Neural cell (in vitro differentiated cells): ENCODE measurements at regions not wholly inside any gene's neighbourhood (a gene's known extent, or its start where the extent isn't known, plus 50 kb on each side); places are given as distances from the start of the nearest gene placed in this dataset.

Experiments used
- EP300 ChIP-seq: fragments of 450-650 bp; conservative IDR thresholded peaks from 2 replicates; pipeline ENCODE4 v1.6.1; 2014; ENCODE audit warnings: antibody characterized with exemption, mild to moderate bottlenecking, moderate library complexity; ENCODE audit not compliant: poor library complexity, severe bottlenecking
- EZH2 ChIP-seq: fragments of 200-600, 300-800 bp; shearing (Covaris generic), sonication (generic); IDR thresholded peaks from 2 replicates; pipeline ENCODE4 v1.6.1; 2014; ENCODE audit warnings: antibody characterized with exemption, low read length, borderline replicate concordance, mild to moderate bottlenecking; ENCODE audit not compliant: insufficient read depth, poor library complexity, severe bottlenecking
- MXI1 ChIP-seq: fragments of 450-650 bp; conservative IDR thresholded peaks from 2 replicates; pipeline ENCODE4 v1.6.1; 2014; ENCODE audit warnings: antibody characterized with exemption, mild to moderate bottlenecking; ENCODE audit not compliant: poor library complexity, severe bottlenecking
- POLR2AphosphoS5 ChIP-seq: IDR thresholded peaks from 2 replicates; pipeline ENCODE4 v1.6.1; 2012
- RAD21 ChIP-seq: fragments of 450-650 bp; conservative IDR thresholded peaks from 2 replicates; pipeline ENCODE4 v1.6.1; 2014; ENCODE audit warnings: antibody characterized with exemption, mild to moderate bottlenecking, moderate library complexity
- SMC3 ChIP-seq: fragments of 450-650 bp; conservative IDR thresholded peaks from 2 replicates; pipeline ENCODE4 v1.6.1; 2014; ENCODE audit warnings: antibody characterized with exemption, mild to moderate bottlenecking, moderate library complexity; ENCODE audit not compliant: poor library complexity
- TAF1 ChIP-seq: IDR thresholded peaks from 2 replicates; pipeline ENCODE4 v1.6.1; 2012; ENCODE audit warnings: low read depth
- TF ChIP-seq, protein P1 (sequence below): fragments of 450-650 bp; IDR thresholded peaks from 2 replicates; pipeline ENCODE4 v1.5.1; 2014; ENCODE audit warnings: antibody characterized with exemption, mild to moderate bottlenecking, moderate library complexity; ENCODE audit not compliant: poor library complexity, severe bottlenecking
- TF ChIP-seq, protein P2 (sequence below): IDR thresholded peaks from 2 replicates; pipeline ENCODE4 v1.6.1; 2012; ENCODE audit warnings: borderline replicate concordance

DNA sequence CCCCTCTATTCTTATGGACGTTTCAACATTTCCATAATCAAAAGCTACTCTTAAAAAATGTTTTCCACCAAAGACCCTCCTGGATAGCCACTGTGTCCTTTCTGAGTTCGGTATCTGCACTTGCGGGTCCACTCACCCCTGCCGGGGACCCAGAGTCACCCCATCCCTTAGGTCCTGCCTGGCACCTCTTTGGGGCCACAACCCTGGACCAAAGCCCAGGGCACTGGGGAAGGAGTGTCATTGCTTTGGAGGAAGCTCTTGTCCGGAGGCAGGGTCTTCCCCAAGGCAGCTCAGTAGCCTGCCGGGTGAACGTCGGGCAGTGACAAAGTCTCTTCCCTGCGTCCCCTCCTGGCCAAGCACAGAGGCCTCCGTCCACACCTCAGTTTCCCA, 129.6 kb downstream of the RFLNA start:
- no peak for TF ChIP-seq EP300
- TF ChIP-seq TAF1 = no peak
- TF ChIP-seq, protein P1, sequence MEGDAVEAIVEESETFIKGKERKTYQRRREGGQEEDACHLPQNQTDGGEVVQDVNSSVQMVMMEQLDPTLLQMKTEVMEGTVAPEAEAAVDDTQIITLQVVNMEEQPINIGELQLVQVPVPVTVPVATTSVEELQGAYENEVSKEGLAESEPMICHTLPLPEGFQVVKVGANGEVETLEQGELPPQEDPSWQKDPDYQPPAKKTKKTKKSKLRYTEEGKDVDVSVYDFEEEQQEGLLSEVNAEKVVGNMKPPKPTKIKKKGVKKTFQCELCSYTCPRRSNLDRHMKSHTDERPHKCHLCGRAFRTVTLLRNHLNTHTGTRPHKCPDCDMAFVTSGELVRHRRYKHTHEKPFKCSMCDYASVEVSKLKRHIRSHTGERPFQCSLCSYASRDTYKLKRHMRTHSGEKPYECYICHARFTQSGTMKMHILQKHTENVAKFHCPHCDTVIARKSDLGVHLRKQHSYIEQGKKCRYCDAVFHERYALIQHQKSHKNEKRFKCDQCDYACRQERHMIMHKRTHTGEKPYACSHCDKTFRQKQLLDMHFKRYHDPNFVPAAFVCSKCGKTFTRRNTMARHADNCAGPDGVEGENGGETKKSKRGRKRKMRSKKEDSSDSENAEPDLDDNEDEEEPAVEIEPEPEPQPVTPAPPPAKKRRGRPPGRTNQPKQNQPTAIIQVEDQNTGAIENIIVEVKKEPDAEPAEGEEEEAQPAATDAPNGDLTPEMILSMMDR = no peak
- TF ChIP-seq, protein P2, sequence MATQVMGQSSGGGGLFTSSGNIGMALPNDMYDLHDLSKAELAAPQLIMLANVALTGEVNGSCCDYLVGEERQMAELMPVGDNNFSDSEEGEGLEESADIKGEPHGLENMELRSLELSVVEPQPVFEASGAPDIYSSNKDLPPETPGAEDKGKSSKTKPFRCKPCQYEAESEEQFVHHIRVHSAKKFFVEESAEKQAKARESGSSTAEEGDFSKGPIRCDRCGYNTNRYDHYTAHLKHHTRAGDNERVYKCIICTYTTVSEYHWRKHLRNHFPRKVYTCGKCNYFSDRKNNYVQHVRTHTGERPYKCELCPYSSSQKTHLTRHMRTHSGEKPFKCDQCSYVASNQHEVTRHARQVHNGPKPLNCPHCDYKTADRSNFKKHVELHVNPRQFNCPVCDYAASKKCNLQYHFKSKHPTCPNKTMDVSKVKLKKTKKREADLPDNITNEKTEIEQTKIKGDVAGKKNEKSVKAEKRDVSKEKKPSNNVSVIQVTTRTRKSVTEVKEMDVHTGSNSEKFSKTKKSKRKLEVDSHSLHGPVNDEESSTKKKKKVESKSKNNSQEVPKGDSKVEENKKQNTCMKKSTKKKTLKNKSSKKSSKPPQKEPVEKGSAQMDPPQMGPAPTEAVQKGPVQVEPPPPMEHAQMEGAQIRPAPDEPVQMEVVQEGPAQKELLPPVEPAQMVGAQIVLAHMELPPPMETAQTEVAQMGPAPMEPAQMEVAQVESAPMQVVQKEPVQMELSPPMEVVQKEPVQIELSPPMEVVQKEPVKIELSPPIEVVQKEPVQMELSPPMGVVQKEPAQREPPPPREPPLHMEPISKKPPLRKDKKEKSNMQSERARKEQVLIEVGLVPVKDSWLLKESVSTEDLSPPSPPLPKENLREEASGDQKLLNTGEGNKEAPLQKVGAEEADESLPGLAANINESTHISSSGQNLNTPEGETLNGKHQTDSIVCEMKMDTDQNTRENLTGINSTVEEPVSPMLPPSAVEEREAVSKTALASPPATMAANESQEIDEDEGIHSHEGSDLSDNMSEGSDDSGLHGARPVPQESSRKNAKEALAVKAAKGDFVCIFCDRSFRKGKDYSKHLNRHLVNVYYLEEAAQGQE = no peak
- TF ChIP-seq POLR2AphosphoS5 = no peak
- no peak for TF ChIP-seq EZH2
- no peak for TF ChIP-seq MXI1
- no peak for TF ChIP-seq SMC3
- TF ChIP-seq RAD21 = no peak
